Ammon's horn (tissue), 1 donor: ENCODE measurements at regions not wholly inside any gene's neighbourhood (a gene's known extent, or its start where the extent isn't known, plus 50 kb on each side); places are given as distances from the start of the nearest gene placed in this dataset.

ENCODE experiments used
- DNase-seq: peaks from one replicate; pipeline ENCODE4 v3.0.0-alpha.2; 2016; ENCODE audit warnings: low spot score

DNA sequence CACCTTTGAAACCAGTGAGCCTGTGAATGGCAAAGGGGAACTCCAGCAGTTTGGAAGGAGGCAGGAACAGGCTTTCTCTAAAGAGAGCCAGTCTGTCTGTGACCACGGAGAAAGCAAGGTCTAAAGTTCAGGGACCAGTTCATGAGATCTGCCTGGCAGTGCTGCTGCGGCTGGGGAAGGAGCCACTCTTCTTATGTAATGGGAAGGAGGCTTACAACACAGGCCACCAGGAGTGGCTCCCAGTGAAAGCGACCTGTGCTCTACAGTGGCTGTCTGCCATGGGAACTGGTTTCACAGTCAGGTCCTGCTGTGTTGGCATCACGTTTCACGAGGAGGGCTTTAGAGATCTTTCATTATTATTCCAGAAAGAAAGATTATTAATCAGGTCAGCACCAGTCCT is 291.9 kb upstream of the PRDM1 start:
- peak; percentile 54 for DNase-seq

GRCh38 chr6:105793130-105793529 is 293.0 kb upstream of the PRDM1 start:
- DNase-seq, result peak; percentile 52

DNA sequence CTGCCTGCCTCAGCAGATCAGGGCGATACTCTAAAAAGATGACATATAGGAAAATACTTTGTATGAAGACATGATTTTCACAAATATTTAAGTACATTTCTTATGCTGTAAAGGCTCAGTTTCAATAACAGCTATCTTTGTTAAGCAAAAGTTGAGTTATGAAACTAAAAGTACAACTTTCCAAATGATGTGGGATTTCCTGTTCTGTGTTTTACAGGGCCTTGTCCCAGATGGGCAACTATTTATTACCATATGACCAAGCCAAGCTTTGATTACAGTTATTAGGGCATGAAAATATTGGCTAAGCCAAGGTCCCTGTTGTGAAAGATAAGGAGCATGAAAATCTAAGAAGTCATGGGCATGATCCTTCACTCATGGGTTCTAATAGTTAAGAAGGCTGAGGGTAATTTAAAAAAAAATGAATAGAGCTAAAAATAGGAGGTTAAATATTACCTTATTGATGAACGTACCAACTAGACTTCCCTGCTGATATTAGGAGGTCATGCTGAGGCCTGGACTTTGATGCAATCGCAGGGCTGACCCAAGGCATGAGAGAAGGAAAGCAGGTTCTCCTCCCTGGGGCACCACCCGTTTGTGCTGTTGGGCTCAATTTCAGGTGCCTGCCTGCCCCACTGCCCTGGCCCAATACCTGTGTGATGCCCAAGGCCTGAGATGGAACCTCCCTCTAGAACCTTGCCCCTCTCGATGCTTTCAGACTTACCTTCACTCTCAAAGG is 294.4 kb upstream of the PRDM1 start:
- no peak for DNase-seq

GRCh38 chr6:105791179-105791578 is 295.0 kb upstream of the PRDM1 start:
- no peak for DNase-seq

- no peak for DNase-seq
Observed at GRCh38 chr6:105790635-105791034, 295.5 kb upstream of the PRDM1 start.

GRCh38 chr6:105789935-105790334 is 296.2 kb upstream of the PRDM1 start:
- no peak for DNase-seq

DNA sequence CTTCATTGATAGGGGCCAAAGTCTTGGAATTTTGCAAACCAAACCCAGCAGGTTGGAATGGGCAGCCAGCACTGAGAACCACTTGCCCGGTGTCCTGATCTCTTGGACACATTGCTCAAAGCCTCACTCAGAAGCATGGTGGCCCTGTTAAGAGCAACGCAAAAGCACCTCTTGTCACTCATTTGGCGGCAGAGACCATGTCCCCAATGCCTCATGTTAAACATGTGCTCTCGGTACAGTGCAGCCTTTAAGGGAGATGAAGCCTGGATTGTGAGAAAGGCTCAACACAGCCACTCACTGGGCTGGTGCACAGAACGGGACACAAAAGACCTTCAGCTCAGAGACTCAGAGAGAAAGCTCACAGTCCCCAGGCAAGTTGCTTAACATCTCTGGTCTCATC is 298.4 kb upstream of the PRDM1 start:
- no peak for DNase-seq

DNA sequence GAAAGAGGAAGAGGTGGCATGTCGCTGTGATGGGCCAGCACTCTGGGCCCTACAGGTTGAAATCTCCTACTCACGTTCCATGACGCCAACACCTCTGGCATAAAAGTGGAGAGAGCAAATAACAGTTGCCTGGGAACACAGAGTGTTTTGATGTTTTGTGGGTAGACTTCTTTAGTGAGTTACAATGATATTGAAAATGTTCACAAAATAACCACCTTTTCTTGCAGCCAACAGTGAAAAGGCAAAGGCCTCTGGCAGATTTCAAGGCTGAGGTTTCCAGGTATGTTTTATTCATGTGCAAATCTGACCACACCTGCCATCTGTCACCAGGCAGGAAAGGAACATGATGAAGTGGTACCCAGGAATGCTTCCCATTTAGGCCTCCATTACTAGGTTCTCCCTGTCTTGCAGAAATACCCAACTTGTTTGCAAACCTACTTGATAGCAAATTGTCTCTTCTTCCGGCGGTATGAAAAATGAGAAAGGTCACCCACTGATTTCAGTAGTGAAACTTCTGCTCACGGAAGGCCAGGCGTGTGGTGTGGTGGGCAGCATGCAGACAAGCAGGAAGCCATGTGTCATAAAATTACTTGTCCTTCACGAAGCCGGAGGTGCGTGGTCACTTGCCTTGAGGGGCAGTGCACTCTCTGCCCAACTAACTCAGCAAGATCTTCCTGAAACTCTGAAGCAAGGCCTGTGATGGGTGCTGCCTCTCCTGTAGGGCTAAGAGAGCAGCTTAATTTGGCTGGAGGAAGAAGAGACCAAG is 299.1 kb upstream of the PRDM1 start:
- no peak for DNase-seq

GRCh38 chr6:105786449-105786848 is 299.7 kb upstream of the PRDM1 start:
- no peak for DNase-seq

- peak; percentile 66 for DNase-seq
Observed at GRCh38 chr6:105785066-105785811, 300.9 kb upstream of the PRDM1 start.

GRCh38 chr6:105784179-105784578 is 302.0 kb upstream of the PRDM1 start:
- no peak for DNase-seq

DNA sequence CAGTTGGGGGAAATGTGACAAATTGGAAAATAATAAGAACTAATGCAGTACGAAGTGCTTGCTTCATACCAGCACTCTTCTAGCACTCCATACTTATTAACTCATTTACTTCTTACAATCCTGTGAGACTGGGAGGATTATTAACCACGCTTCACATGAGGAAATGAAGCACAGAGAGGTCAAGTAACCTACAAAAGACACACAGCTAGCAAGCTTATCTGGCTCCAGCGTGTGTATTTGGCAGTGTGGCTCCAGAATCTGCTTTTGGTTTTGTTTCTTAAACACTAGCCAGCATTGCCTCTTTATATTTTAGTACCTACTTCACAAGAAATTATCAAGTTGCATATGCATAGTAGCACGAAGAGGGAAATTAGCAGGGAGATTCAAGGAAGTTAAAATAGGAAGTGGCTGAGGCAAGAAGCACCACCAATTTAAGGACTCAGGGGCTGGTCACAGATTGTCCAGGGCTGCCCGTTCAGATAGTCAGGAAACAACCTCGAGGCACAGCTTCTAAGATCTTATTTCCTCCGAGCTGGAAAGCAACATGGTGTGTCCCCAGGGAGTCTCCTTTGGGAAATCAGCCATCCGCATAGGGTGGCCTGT is 302.7 kb upstream of the PRDM1 start:
- DNase-seq, result peak; percentile 20

- DNase-seq, result no peak
Observed at GRCh38 chr6:105781915-105782314, 304.2 kb upstream of the PRDM1 start.

- no peak for DNase-seq
Observed at GRCh38 chr6:105781248-105781647, 304.9 kb upstream of the PRDM1 start.

GRCh38 chr6:105780146-105780860 is 305.8 kb upstream of the PRDM1 start:
- no peak for DNase-seq

DNA sequence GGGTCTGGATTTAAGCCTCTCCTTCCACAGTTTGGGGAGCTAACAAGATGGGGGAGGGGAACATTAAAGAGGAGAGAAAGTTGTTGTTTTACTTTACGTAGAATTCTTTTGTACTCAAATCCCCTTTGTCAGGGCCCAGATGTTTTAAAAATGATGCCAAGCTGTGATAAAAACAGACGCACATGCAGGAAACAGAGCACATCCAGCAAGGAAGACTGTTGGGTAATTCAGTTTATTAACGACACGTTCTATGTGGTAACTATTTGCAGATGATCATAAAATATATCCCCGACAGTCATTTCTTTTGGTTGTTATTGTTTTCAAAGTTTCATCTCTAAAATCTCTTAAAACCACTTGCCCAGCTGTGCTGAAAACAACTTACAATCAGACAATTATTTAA is 307.0 kb upstream of the PRDM1 start:
- no peak for DNase-seq

DNA sequence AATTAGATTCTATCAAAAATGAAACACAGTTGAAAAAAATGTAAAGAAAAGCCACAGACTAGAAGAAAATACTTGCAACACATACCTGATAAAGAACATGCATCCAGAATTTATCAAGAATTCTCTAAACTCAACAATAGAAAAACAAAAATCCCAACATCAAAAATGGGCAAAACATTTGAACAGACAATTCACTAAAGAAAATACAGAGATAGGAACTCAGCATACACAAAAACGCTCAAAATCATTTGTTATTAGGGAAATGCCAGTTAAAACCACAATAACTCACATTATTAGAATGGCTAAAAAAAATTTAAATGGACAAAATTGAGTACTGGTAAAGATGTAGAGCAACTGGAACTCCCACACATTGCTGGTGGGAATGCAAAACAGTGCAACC is 311.0 kb upstream of the PRDM1 start:
- no peak for DNase-seq

- DNase-seq, result no peak
Observed at GRCh38 chr6:105774247-105774646, 311.9 kb upstream of the PRDM1 start.

GRCh38 chr6:105771313-105771970 is 314.7 kb upstream of the PRDM1 start:
- no peak for DNase-seq

DNA sequence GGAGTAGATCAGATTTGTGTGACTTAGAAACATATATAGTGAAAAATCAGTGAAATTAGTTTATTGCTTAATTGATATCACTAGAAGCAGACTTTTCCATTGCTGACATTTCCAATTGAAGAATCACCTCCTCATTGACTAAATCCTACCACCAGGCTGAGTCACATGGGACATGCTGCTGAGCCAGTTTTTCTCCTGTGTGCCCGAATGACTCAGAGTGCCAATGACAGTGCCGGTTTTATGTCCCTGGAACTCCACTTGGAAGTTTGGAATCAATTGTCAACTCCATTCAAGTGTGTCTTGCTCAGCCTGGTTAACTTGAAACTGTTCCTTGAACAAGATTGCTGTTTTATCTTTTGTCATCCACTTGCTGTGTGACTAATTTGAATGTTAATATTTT is 316.1 kb upstream of the PRDM1 start:
- no peak for DNase-seq

GRCh38 chr6:105769197-105769596 is 316.9 kb upstream of the PRDM1 start:
- DNase-seq, result no peak
